HepG2 (cell line): ENCODE measurements at regions not wholly inside any gene's neighbourhood (a gene's known extent, or its start where the extent isn't known, plus 50 kb on each side); places are given as distances from the start of the nearest gene placed in this dataset.

Experiments
- DNMT3B ChIP-seq: conservative IDR thresholded peaks from 2 replicates; pipeline ENCODE4 v1.6.1; 2016; ENCODE audit warnings: missing biosample characterization, control low read depth
- ELK4 ChIP-seq: sonication (generic); formaldehyde crosslinking; IDR thresholded peaks from 2 replicates; pipeline ENCODE4 v1.9.0; 2021; ENCODE audit warnings: missing genetic modification reagents, borderline replicate concordance
- FOXP1 ChIP-seq, 2 experiments: fragments of 450-650 bp in 1 of 2; IDR thresholded peaks; 2 replicates each; pipeline ENCODE4 v1.6.1; 2017 to 2018; ENCODE audit warnings: antibody characterized with exemption in 1 of 2
- GATA4 ChIP-seq: sonication (generic); IDR thresholded peaks from 2 replicates; pipeline ENCODE4 v1.6.1; 2016; ENCODE audit warnings: antibody characterized with exemption, low read depth, borderline replicate concordance
- HMGA1 ChIP-seq: sonication (generic); formaldehyde crosslinking; conservative IDR thresholded peaks from 2 replicates; pipeline ENCODE4 v1.4.0; 2020; ENCODE audit warnings: missing genetic modification reagents
- ISX ChIP-seq: sonication (generic); formaldehyde crosslinking; conservative IDR thresholded peaks from 2 replicates; pipeline ENCODE4 v1.5.0; 2020; ENCODE audit warnings: missing genetic modification reagents
- KDM5B ChIP-seq: sonication (generic); formaldehyde crosslinking; IDR thresholded peaks from 2 replicates; pipeline ENCODE4 v1.4.0; 2020; ENCODE audit warnings: missing genetic modification reagents, mild to moderate bottlenecking, borderline replicate concordance
- KLF13 ChIP-seq: sonication (generic); formaldehyde crosslinking; IDR thresholded peaks from 2 replicates; pipeline ENCODE4 v1.4.0; 2020; ENCODE audit warnings: mild to moderate bottlenecking, missing genetic modification reagents
- REST ChIP-seq, 2 experiments: IDR thresholded peaks; 2 replicates each; pipeline ENCODE4 v1.6.1; 2011 to 2012; ENCODE audit warnings: low read length in 2 of 2, borderline replicate concordance in 1 of 2, low read depth in 1 of 2, mild to moderate bottlenecking in 1 of 2, moderate library complexity in 1 of 2
- SP1 ChIP-seq, 2 experiments: fragments of 450-650 bp in 1 of 2; sonication (generic) in 1 of 2; formaldehyde crosslinking in 1 of 2; IDR thresholded peaks; 2 replicates each; pipeline versions ENCODE4 v1.4.0 to v1.6.1; 2016 to 2020; ENCODE audit warnings: missing genetic modification reagents in 1 of 2
- TAF1 ChIP-seq: sonication (generic); formaldehyde crosslinking; IDR thresholded peaks from 2 replicates; pipeline ENCODE4 v1.4.0; 2020; ENCODE audit warnings: missing genetic modification reagents
- ZBTB20 ChIP-seq: sonication (generic); formaldehyde crosslinking; IDR thresholded peaks from 2 replicates; pipeline ENCODE4 v1.8.1; 2023; ENCODE audit warnings: missing genetic modification reagents, low read depth, mild to moderate bottlenecking, borderline replicate concordance
- ZBTB8A ChIP-seq: sonication (generic); formaldehyde crosslinking; IDR thresholded peaks from 2 replicates; pipeline ENCODE4 v1.4.0; 2020; ENCODE audit warnings: mild to moderate bottlenecking, low read depth, missing genetic modification reagents, borderline replicate concordance
- ZNF775 ChIP-seq: sonication (generic); formaldehyde crosslinking; IDR thresholded peaks from 2 replicates; pipeline ENCODE4 v1.4.0; 2020; ENCODE audit warnings: missing genetic modification reagents, mild to moderate bottlenecking, moderate library complexity, borderline replicate concordance

DNA sequence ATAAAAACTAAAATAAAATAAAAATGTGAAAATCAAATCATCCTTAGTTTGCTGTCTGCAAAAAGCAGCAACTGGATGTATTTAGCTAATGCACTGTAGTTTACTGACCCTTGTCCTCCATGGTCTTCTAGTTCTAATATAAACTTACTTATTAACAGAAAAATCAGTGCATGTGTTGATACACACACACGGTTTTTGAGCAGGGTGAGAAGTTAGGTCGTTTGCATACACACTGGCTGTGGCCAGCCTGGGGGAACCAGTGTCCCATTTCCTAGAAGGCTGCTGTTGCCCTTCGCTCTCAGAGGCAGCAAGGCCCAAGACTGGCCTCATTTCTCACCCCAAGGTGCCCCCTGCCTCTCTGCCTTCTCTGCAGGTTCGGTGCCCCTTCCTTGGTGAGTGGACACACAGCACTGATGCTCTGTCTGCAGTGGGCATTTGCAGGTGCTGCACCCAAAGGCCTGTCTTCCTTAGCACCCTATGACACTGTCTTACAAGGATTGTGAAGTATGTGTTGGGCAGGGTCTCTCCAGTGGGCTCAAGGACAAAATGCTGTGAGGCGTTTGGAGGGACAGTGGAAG lies 168.5 kb downstream of the SCP2D1 start:
- TF ChIP-seq ZBTB20 (CRISPR knock-in tag) (no peak), GATA4 (no peak), KDM5B (CRISPR knock-in tag) (no peak), ELK4 (CRISPR knock-in tag) (no peak), FOXP1 (IDR thresholded peaks at IDR 0.05) (no peak), FOXP1 (CRISPR knock-in tag; IDR thresholded peaks at IDR 0.05) (no peak), KLF13 (CRISPR knock-in tag) (no peak), TAF1 (CRISPR knock-in tag) (no peak), REST (IDR thresholded peaks at IDR 0.05; ENCODE audit: borderline replicate concordance in 1 of 2, low read depth in 1 of 2, low read length in 2 of 2) (no peak), HMGA1 (CRISPR knock-in tag) (no peak), ZNF775 (CRISPR knock-in tag) (no peak), SP1 (IDR thresholded peaks at IDR 0.05) (no peak), SP1 (CRISPR knock-in tag; IDR thresholded peaks at IDR 0.05) (no peak), ZBTB8A (no peak), DNMT3B (CRISPR knock-in tag) (no peak), ISX (no peak)
